ENCODE measurements at regions not wholly inside any gene's neighbourhood (a gene's known extent, or its start where the extent isn't known, plus 50 kb on each side); places are given as distances from the start of the nearest gene placed in this dataset.

DNA sequence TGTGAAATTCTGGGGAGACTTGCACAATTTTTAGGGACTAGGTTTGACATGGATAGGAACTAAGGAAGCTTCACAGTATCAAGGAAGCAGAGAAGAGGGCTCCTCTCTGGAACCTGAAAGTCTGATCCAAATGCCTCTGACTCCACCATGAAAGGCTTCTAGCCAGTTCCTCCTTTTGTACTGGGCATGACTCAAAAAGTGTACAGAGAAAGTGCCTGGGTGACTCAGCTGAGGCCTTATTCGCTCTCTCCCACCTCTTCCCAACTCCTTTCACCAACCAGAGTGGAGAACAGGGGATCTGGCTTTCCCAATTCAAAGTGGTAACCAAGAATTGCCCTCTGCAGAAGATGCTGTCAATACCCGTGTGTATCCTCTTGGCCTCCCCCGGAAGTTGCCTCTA lies 342.9 kb upstream of the PROK2 start:
- TF ChIP-seq POLR2A (IDR thresholded peaks at IDR 0.05; ENCODE audit: low read depth, low read length) (no peak), POLR2AphosphoS5 (IDR thresholded peaks at IDR 0.05; ENCODE audit: low read depth, low read length) (no peak), TAF1 (IDR thresholded peaks at IDR 0.05; ENCODE audit: low read depth, low read length) (no peak), SPI1 (IDR thresholded peaks at IDR 0.05; ENCODE audit: low read depth, low read length) (peak; percentile 96)

Data from GM12891 (cell line).